Gastroesophageal sphincter (tissue), 3 donors: ENCODE measurements at regions not wholly inside any gene's neighbourhood (a gene's known extent, or its start where the extent isn't known, plus 50 kb on each side); places are given as distances from the start of the nearest gene placed in this dataset.

Experiments used
- EP300 ChIP-seq: sonication (generic); formaldehyde crosslinking; IDR thresholded peaks from one replicate; pipeline ENCODE4 v1.6.1; 2017; ENCODE audit warnings: antibody characterized with exemption, mild to moderate bottlenecking
- POLR2A ChIP-seq, 2 donors: fragments of 450-650 bp; IDR thresholded peaks; one replicate each; pipeline ENCODE4 v1.6.1; 2017; ENCODE audit warnings: antibody characterized with exemption in 2 of 2, mild to moderate bottlenecking in 2 of 2, moderate library complexity in 1 of 2
- POLR2AphosphoS5 ChIP-seq: sonication (generic); formaldehyde crosslinking; IDR thresholded peaks from one replicate; pipeline ENCODE4 v1.6.1; 2017; ENCODE audit warnings: antibody characterized with exemption
- TF ChIP-seq, protein P1 (sequence below), 4 experiments: fragments of 200-600 bp in 2 of 4; fragments of 450-650 bp in 2 of 4; sonication (generic) in 1 of 4; IDR thresholded peaks; one replicate each; pipeline ENCODE4 v1.5.1; 2017 to 2019; ENCODE audit warnings: antibody characterized with exemption in 4 of 4, mild to moderate bottlenecking in 2 of 4, moderate library complexity in 2 of 4

DNA sequence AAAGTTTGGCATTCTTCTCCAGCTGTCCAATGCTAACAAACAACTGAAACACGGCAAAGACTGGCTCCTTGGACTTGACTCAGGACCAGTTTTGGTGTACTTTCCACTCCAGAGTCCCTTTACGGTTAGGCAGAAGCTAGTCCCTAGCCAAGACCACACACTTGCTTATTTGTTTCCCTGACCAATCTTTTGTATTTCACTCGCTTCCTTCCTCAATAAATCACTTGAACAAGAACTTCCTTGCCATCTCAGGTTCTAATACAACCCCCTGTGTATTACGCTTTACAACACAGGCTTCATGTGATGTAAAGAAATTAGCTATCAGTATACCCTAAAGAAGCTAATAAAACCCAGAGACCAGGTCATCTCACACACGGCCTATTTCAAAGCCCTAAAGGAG is 947.5 kb upstream of the CTNND2 start:
- TF ChIP-seq POLR2A (IDR thresholded peaks at IDR 0.05) (no peak), POLR2AphosphoS5 (no peak), EP300 (no peak)
- TF ChIP-seq, protein P1, sequence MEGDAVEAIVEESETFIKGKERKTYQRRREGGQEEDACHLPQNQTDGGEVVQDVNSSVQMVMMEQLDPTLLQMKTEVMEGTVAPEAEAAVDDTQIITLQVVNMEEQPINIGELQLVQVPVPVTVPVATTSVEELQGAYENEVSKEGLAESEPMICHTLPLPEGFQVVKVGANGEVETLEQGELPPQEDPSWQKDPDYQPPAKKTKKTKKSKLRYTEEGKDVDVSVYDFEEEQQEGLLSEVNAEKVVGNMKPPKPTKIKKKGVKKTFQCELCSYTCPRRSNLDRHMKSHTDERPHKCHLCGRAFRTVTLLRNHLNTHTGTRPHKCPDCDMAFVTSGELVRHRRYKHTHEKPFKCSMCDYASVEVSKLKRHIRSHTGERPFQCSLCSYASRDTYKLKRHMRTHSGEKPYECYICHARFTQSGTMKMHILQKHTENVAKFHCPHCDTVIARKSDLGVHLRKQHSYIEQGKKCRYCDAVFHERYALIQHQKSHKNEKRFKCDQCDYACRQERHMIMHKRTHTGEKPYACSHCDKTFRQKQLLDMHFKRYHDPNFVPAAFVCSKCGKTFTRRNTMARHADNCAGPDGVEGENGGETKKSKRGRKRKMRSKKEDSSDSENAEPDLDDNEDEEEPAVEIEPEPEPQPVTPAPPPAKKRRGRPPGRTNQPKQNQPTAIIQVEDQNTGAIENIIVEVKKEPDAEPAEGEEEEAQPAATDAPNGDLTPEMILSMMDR (IDR thresholded peaks at IDR 0.05): no peak
